C4-2B (cell line): ENCODE measurements at regions not wholly inside any gene's neighbourhood (a gene's known extent, or its start where the extent isn't known, plus 50 kb on each side); places are given as distances from the start of the nearest gene placed in this dataset.
"Not testable (repeated sequence)": the region's sequence is repeated elsewhere in the genome, so short reads cannot be mapped to it uniquely, and the experiment has no call there.

Source experiments
- H3K27ac ChIP-seq: fragments of 450-650 bp; 2 replicates; pipeline ENCODE4 v1.5.1; 2017
- ZFX ChIP-seq: fragments of 450-650 bp; IDR thresholded peaks from 2 replicates; pipeline ENCODE4 v1.6.1; 2017
- TF ChIP-seq, protein P1 (sequence below): fragments of 450-650 bp; conservative IDR thresholded peaks from 2 replicates; pipeline ENCODE4 v1.5.1; 2017; ENCODE audit warnings: mild to moderate bottlenecking

DNA sequence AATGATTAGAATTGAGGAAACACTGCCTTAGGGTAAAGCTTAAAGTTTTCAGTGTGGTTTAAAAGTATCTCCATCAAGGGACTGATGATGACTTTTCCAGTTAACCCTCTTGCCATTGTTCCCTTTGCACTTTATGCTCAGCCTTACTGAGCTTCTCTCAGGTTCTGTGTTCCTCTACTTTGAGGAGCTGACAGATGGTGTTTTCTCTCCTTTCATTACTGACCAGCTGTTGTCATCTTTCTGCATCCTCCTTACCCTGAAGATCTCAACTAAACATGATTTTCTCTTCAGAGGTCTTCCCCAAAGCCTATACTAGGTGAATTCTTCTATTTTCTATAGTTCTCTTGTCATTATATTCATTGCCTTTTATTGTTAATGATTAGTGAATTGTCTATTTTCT, 475.6 kb upstream of the SYNCRIP start:
- H3K27ac ChIP-seq: no peak overlapping the region

DNA sequence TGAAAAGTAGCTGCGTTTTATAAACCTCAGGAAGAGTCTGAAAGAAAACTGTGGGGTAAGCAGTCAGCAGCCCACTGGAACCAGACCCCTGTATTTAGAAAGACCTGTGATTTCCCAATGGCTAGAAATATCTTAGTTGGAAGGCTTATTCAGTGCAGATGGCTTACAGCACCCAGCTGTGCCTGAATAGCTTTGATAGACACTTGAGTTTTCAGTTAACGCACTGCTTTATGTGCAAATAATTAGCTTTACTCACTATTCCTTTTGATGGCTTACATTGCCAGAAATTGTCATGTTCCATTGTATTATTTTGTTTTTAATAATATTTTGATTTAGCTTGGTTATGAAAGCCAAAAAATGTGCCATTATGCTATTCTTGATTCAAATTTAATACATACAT, 465.3 kb upstream of the SYNCRIP start:
- TF ChIP-seq, protein P1, sequence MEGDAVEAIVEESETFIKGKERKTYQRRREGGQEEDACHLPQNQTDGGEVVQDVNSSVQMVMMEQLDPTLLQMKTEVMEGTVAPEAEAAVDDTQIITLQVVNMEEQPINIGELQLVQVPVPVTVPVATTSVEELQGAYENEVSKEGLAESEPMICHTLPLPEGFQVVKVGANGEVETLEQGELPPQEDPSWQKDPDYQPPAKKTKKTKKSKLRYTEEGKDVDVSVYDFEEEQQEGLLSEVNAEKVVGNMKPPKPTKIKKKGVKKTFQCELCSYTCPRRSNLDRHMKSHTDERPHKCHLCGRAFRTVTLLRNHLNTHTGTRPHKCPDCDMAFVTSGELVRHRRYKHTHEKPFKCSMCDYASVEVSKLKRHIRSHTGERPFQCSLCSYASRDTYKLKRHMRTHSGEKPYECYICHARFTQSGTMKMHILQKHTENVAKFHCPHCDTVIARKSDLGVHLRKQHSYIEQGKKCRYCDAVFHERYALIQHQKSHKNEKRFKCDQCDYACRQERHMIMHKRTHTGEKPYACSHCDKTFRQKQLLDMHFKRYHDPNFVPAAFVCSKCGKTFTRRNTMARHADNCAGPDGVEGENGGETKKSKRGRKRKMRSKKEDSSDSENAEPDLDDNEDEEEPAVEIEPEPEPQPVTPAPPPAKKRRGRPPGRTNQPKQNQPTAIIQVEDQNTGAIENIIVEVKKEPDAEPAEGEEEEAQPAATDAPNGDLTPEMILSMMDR: no peak
- no peak for TF ChIP-seq ZFX
- H3K27ac ChIP-seq: no peak overlapping the region

More for the DNA sequence above, 475.6 kb upstream of the SYNCRIP start:
- no peak for TF ChIP-seq ZFX
- TF ChIP-seq, protein P1: no peak

DNA sequence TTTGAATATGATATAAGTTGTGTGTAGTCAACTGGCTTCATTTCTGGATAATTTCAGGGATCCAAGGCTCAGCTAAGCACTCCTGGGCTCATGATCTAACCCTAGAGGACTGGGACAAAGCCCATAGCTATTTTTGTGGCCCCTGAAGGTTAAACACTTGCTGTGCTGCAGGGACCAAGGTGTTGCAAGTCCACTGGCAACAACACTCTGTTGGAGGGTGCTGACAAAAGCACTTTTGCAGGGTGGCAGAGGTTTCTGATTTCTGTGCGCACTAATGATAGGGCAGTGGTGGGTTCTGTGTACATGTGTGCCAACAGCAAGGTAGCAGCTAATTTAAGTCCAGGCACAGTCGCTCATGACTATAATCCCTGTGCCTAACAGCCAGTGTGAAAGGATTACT, 445.3 kb upstream of the SYNCRIP start:
- no peak for TF ChIP-seq ZFX
- TF ChIP-seq, protein P1: no peak
- H3K27ac ChIP-seq: no peak overlapping the region

DNA sequence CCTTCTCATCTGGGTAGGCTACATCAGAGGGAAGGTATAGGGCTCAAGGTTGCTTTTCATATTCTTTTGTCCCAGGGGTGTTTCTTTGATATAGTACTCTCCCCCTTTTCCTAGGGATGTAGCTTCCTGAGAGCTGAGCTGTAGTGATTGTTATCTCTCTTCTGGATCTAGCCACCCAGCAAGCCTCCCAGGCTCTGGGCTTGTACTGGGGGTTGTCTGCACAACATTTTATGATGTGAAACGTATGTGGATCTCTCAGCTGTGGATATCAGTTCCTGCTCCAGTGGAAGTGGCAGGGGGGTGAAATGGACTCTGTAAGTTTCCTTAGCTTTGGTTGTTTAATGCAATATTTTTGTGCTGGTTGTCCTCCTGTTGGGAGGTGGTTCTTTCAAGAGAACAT, 437.3 kb upstream of the SYNCRIP start:
- TF ChIP-seq, protein P1: no peak
- no peak for TF ChIP-seq ZFX
- H3K27ac ChIP-seq: no peak overlapping the region

DNA sequence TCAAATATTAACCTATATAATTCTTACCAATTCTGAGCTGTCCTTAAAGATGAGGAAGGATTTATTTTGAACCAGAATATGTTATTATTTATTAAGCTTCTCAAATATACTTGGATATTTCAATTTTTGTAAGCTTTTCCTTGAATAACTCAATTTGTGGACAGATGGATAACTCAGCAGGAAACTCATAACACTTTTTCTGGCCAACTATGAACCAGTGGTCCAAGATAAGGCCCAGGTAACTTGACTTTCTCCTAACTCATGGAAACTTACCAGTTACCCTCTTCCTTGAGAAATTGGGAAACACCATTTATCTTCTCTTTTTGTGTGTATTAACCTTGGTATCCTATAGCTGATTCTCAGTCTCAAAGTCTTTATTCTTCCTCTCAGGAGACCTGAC, 427.5 kb upstream of the SYNCRIP start:
- no peak for TF ChIP-seq ZFX
- TF ChIP-seq, protein P1: no peak
- no peak overlapping the region for H3K27ac ChIP-seq

DNA sequence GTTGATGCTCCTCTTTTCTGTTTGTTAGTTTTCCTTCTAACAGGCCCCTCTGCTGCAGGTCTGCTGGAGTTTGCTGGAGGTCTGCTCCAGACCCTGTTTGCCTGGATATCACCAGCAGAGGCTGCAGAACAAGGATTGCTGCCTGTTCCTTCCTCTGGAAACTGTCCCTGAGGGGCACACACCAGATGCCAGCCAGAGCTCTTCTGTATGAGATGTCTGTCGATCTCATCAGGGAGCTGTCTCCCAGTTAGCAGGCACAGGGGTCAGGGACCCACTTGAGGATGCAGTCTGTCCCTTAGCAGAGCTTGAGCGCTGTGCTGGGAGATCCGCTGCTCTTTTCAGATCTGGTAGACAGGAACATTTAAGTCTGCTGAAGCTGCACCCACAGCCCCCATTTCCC, 422.3 kb upstream of the SYNCRIP start:
- H3K27ac ChIP-seq: peak overlapping the region; percentile 30; the same call in 1 of the 2 replicates

DNA sequence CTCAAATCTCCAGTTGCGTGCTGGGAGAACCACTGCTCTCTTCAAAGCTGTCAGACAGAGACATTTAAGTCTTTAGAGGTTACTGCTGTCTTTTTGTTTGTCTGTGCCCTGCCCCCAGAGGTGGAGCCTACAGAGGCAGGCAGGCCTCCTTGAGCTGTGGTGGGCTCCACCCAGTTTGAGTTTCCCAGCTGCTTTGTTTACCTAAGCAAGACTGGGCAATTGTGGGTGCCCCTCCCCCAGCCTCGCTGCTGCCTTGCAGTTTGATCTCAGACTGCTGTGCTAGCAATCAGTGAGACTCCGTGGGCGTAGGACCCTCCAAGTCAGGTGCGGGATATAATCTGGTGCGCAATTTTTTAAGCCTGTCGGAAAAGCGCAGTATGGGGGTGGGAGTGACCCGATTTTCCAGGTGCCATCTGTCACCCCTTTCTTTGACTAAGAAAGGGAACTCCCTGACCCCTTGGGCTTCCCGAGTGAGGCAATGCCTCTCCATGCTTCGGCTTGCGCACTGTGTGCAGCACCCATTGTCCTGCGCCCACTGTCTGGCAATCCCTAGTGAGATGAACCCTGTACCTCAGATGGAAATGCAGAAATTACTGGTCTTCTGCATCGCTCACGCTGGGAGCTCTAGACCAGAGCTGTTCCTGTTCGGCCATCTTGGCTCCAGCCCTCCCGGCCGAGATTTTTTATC, 414.8 kb upstream of the SYNCRIP start:
- H3K27ac ChIP-seq: not testable (repeated sequence)

DNA sequence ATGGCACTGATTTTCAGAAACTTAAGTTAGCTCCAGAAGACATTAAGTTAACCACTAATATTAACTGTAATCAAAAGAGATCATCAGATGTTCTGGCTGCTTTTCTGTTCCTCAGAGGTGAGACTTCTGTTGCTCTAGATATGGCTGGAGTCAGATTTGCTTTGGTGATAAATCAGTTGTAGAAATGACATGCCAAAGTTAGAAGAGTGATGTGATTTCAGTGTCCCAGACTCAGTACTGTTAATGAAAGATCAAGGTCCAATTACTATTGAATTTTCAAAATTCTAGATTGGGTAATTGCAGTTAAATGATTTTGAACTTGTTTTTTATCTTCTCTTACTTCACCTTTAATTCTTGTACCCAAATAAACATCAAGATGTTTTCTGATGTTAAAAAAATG, 402.4 kb upstream of the SYNCRIP start:
- TF ChIP-seq ZFX: no peak
- TF ChIP-seq, protein P1: no peak
- no peak overlapping the region for H3K27ac ChIP-seq
